ACC112 (cell line): ENCODE measurements at regions not wholly inside any gene's neighbourhood (a gene's known extent, or its start where the extent isn't known, plus 50 kb on each side); places are given as distances from the start of the nearest gene placed in this dataset.

Experiments
- H2AFZ ChIP-seq: fragments of 200-600 bp; sonication (generic); one replicate; pipeline ENCODE4 v1.6.0; 2017; ENCODE audit warnings: antibody characterized with exemption, low read length; ENCODE audit not compliant: unreplicated experiment
- H3K27ac ChIP-seq: fragments of 200-600 bp; sonication (generic); 2 replicates; pipeline ENCODE4 v1.5.1; 2014; ENCODE audit warnings: low read depth, mild to moderate bottlenecking, antibody characterized with exemption, low read length, moderate library complexity
- H3K27me3 ChIP-seq: fragments of 200-600 bp; sonication (generic); 2 replicates; pipeline ENCODE4 v1.6.1; 2014; ENCODE audit warnings: mild to moderate bottlenecking, antibody characterized with exemption, low read length, moderate library complexity, mixed read lengths; ENCODE audit not compliant: insufficient read depth
- H3K36me3 ChIP-seq: fragments of 200-600 bp; sonication (generic); 2 replicates; pipeline ENCODE4 v1.6.1; 2016; ENCODE audit warnings: mild to moderate bottlenecking, antibody characterized with exemption, low read length, moderate library complexity, mixed read lengths; ENCODE audit not compliant: insufficient read depth
- H3K4me1 ChIP-seq: fragments of 200-600 bp; sonication (generic); one replicate; pipeline ENCODE4 v1.6.1; 2016; ENCODE audit warnings: low read length, mixed read lengths; ENCODE audit not compliant: insufficient read depth, unreplicated experiment, control insufficient read depth
- H3K4me3 ChIP-seq: fragments of 200-600 bp; sonication (generic); 2 replicates; pipeline ENCODE4 v1.5.1; 2014; ENCODE audit warnings: mild to moderate bottlenecking, low read depth, low read length
- H3K79me2 ChIP-seq: fragments of 200-600 bp; sonication (generic); one replicate; pipeline ENCODE4 v1.6.0; 2016; ENCODE audit warnings: low read length; ENCODE audit not compliant: control insufficient read depth, unreplicated experiment, insufficient read depth

- no peak overlapping the region for H2AFZ ChIP-seq
- no peak overlapping the region for H3K4me3 ChIP-seq
These were observed 1401.0 kb downstream of the BRD1 start for GRCh38 chr22:48426466-48427380.

GRCh38 chr22:48425641-48426040 lies 1402.0 kb downstream of the BRD1 start:
- Histone ChIP-seq H3K4me3 (no peak overlapping the region), H3K4me1 (no peaks in the 10 kb centered on the region), H3K27ac (no peak overlapping the region), H3K36me3 (no peaks in the 10 kb centered on the region), H3K27me3 (no peaks in the 10 kb centered on the region), H3K79me2 (no peaks in the 10 kb centered on the region), H2AFZ (no peak overlapping the region)

More at GRCh38 chr22:48426466-48427380, 1401.0 kb downstream of the BRD1 start:
- Histone ChIP-seq H3K27ac (no peak overlapping the region), H3K4me1 (no peaks in the 10 kb centered on the region), H3K36me3 (no peaks in the 10 kb centered on the region), H3K79me2 (no peaks in the 10 kb centered on the region), H3K27me3 (no peaks in the 10 kb centered on the region)

GRCh38 chr22:48425091-48425506 lies 1402.6 kb downstream of the BRD1 start:
- no peak overlapping the region for H2AFZ ChIP-seq
- no peak overlapping the region for H3K27ac ChIP-seq
- H3K4me3 ChIP-seq = no peak overlapping the region
- no peaks in the 10 kb centered on the region for H3K4me1 ChIP-seq
- H3K27me3 ChIP-seq = no peaks in the 10 kb centered on the region
- H3K79me2 ChIP-seq = no peaks in the 10 kb centered on the region
- H3K36me3 ChIP-seq = no peaks in the 10 kb centered on the region

- Histone ChIP-seq H3K27ac (no peak overlapping the region), H3K4me3 (no peak overlapping the region), H2AFZ (no peak overlapping the region), H3K27me3 (no peaks in the 10 kb centered on the region), H3K4me1 (no peaks in the 10 kb centered on the region), H3K36me3 (no peaks in the 10 kb centered on the region), H3K79me2 (no peaks in the 10 kb centered on the region)
These were observed 1403.0 kb downstream of the BRD1 start for GRCh38 chr22:48424661-48425060.

GRCh38 chr22:48424201-48424627 lies 1403.5 kb downstream of the BRD1 start:
- no peaks in the 10 kb centered on the region for H3K79me2 ChIP-seq
- no peak overlapping the region for H3K4me3 ChIP-seq
- no peaks in the 10 kb centered on the region for H3K4me1 ChIP-seq
- no peaks in the 10 kb centered on the region for H3K36me3 ChIP-seq
- H3K27me3 ChIP-seq = no peaks in the 10 kb centered on the region
- no peak overlapping the region for H2AFZ ChIP-seq
- H3K27ac ChIP-seq = no peak overlapping the region

- no peak overlapping the region for H2AFZ ChIP-seq
- H3K27me3 ChIP-seq = no peaks in the 10 kb centered on the region
- H3K36me3 ChIP-seq = no peaks in the 10 kb centered on the region
- H3K4me3 ChIP-seq = no peak overlapping the region
- no peak overlapping the region for H3K27ac ChIP-seq
- no peaks in the 10 kb centered on the region for H3K79me2 ChIP-seq
- no peaks in the 10 kb centered on the region for H3K4me1 ChIP-seq
These were observed 1404.2 kb downstream of the BRD1 start for GRCh38 chr22:48423481-48423911.

GRCh38 chr22:48422900-48423480 lies 1404.7 kb downstream of the BRD1 start:
- no peaks in the 10 kb centered on the region for H3K27me3 ChIP-seq
- H3K79me2 ChIP-seq = no peaks in the 10 kb centered on the region
- no peak overlapping the region for H2AFZ ChIP-seq
- no peaks in the 10 kb centered on the region for H3K36me3 ChIP-seq
- H3K27ac ChIP-seq = no peak overlapping the region
- no peak overlapping the region for H3K4me3 ChIP-seq
- H3K4me1 ChIP-seq = no peaks in the 10 kb centered on the region

GRCh38 chr22:48418831-48419230 lies 1408.8 kb downstream of the BRD1 start:
- H3K79me2 ChIP-seq = no peaks in the 10 kb centered on the region
- H2AFZ ChIP-seq = no peak overlapping the region
- no peaks in the 10 kb centered on the region for H3K4me1 ChIP-seq
- H3K27ac ChIP-seq = no peak overlapping the region
- H3K36me3 ChIP-seq = no peaks in the 10 kb centered on the region
- H3K27me3 ChIP-seq = no peaks in the 10 kb centered on the region
- no peak overlapping the region for H3K4me3 ChIP-seq

- Histone ChIP-seq H3K27me3 (no peaks in the 10 kb centered on the region), H3K4me1 (no peaks in the 10 kb centered on the region)
These were observed 1410.2 kb downstream of the BRD1 start for GRCh38 chr22:48417225-48418070.

GRCh38 chr22:48416396-48417224 lies 1411.1 kb downstream of the BRD1 start:
- Histone ChIP-seq H3K27ac (no peak overlapping the region), H3K79me2 (no peaks in the 10 kb centered on the region), H3K4me3 (no peak overlapping the region), H3K27me3 (no peaks in the 10 kb centered on the region), H3K4me1 (no peaks in the 10 kb centered on the region), H2AFZ (no peak overlapping the region), H3K36me3 (no peaks in the 10 kb centered on the region)

More at GRCh38 chr22:48417225-48418070, 1410.2 kb downstream of the BRD1 start:
- Histone ChIP-seq H3K4me3 (no peak overlapping the region), H3K36me3 (no peaks in the 10 kb centered on the region), H2AFZ (no peak overlapping the region), H3K27ac (no peak overlapping the region), H3K79me2 (no peaks in the 10 kb centered on the region)
